AG10803 (cell line): ENCODE measurements at regions not wholly inside any gene's neighbourhood (a gene's known extent, or its start where the extent isn't known, plus 50 kb on each side); places are given as distances from the start of the nearest gene placed in this dataset.

ENCODE experiments used
- DNase-seq: peaks from one replicate; pipeline ENCODE4 v3.0.0; 2010; ENCODE audit warnings: low read depth
- H3K4me3 ChIP-seq: 2 replicates; pipeline ENCODE4 v1.5.1; 2011; ENCODE audit warnings: mild to moderate bottlenecking, low read length, control low read depth
- CTCF ChIP-seq: conservative IDR thresholded peaks from 2 replicates; pipeline ENCODE4 v1.5.1; 2011; ENCODE audit warnings: mild to moderate bottlenecking, low read length, control low read depth, inconsistent platforms

- no peak for DNase-seq
- TF ChIP-seq CTCF = no peak
- no peak overlapping the region for H3K4me3 ChIP-seq
Measured at GRCh38 chr14:96991226-96991625, 194.0 kb downstream of the VRK1 start.

- no peak for DNase-seq
- TF ChIP-seq CTCF = no peak
Measured at GRCh38 chr14:96994999-96995398, 197.8 kb downstream of the VRK1 start.

GRCh38 chr14:96997269-96997668 lies 200.1 kb downstream of the VRK1 start:
- no peak overlapping the region for H3K4me3 ChIP-seq
- TF ChIP-seq CTCF = no peak
- no peak for DNase-seq

More at GRCh38 chr14:96994999-96995398, 197.8 kb downstream of the VRK1 start:
- no peak overlapping the region for H3K4me3 ChIP-seq

GRCh38 chr14:96997996-96998395 lies 200.8 kb downstream of the VRK1 start:
- TF ChIP-seq CTCF = no peak
- DNase-seq = no peak
- H3K4me3 ChIP-seq = no peak overlapping the region

- no peak for DNase-seq
- H3K4me3 ChIP-seq = no peak overlapping the region
- TF ChIP-seq CTCF = no peak
Measured at GRCh38 chr14:96999654-97000155, 202.5 kb downstream of the VRK1 start.

GRCh38 chr14:97002454-97002853 lies 205.3 kb downstream of the VRK1 start:
- no peak for DNase-seq
- no peak for TF ChIP-seq CTCF
- H3K4me3 ChIP-seq = no peak overlapping the region

- no peak for TF ChIP-seq CTCF
- DNase-seq = no peak
- H3K4me3 ChIP-seq = no peak overlapping the region
Measured at GRCh38 chr14:97005934-97006333, 208.8 kb downstream of the VRK1 start.
